Neural progenitor cell (in vitro differentiated cells): ENCODE measurements at regions not wholly inside any gene's neighbourhood (a gene's known extent, or its start where the extent isn't known, plus 50 kb on each side); places are given as distances from the start of the nearest gene placed in this dataset.

ENCODE experiments used
- DNase-seq: peaks from one replicate; pipeline ENCODE4 v3.0.0-alpha.2; 2016; ENCODE audit warnings: low spot score
- H2AFZ ChIP-seq: fragments of 200-600 bp; sonication (generic); replicated peaks from 2 replicates; pipeline ENCODE4 v1.6.1; 2016; ENCODE audit warnings: antibody characterized with exemption
- H3F3A ChIP-seq: fragments of 200-600 bp; sonication (generic); 2 replicates; pipeline ENCODE4 v1.6.1; 2016; ENCODE audit warnings: antibody characterized with exemption, low read depth
- H3K27ac ChIP-seq: fragments of 200-600 bp; sonication (generic); 2 replicates; pipeline ENCODE4 v1.5.1; 2016; ENCODE audit warnings: mild to moderate bottlenecking
- H3K27me3 ChIP-seq: fragments of 200-600 bp; sonication (generic); 2 replicates; pipeline ENCODE4 v1.6.1; 2016; ENCODE audit warnings: mild to moderate bottlenecking, moderate library complexity
- H3K36me3 ChIP-seq: fragments of 200-600 bp; sonication (generic); 2 replicates; pipeline ENCODE4 v1.5.1; 2016
- H3K4me1 ChIP-seq: fragments of 200-600 bp; sonication (generic); 2 replicates; pipeline ENCODE4 v1.6.1; 2016; ENCODE audit warnings: mixed run types
- H3K4me2 ChIP-seq: fragments of 200-600 bp; sonication (generic); 2 replicates; pipeline ENCODE4 v1.6.1; 2016
- H3K4me3 ChIP-seq: fragments of 200-600 bp; sonication (generic); 2 replicates; pipeline ENCODE4 v1.5.1; 2016
- H3K79me2 ChIP-seq: fragments of 200-600 bp; sonication (generic); 2 replicates; pipeline ENCODE4 v1.6.1; 2016; ENCODE audit warnings: low read depth
- H3K9ac ChIP-seq: fragments of 200-600 bp; sonication (generic); 2 replicates; pipeline ENCODE4 v1.6.1; 2016
- H3K9me3 ChIP-seq: fragments of 200-600 bp; sonication (generic); 2 replicates; pipeline ENCODE4 v1.5.1; 2016; ENCODE audit warnings: low read depth
- H4K20me1 ChIP-seq: fragments of 200-600 bp; sonication (generic); 2 replicates; pipeline ENCODE4 v1.6.1; 2016; ENCODE audit warnings: low read depth
- H3K27ac Mint-ChIP-seq: 3 replicates; pipeline ENCODE4 v1.8.0; 2021; ENCODE audit warnings: mixed read lengths
- H3K27me3 Mint-ChIP-seq: 2 replicates; pipeline ENCODE4 v1.8.0; 2022; ENCODE audit warnings: low read depth, mild to moderate bottlenecking, inconsistent platforms, moderate library complexity, mixed read lengths; ENCODE audit not compliant: insufficient read depth
- H3K36me3 Mint-ChIP-seq: 3 replicates; pipeline ENCODE4 v1.8.0; 2021; ENCODE audit warnings: mixed read lengths
- H3K4me1 Mint-ChIP-seq: 3 replicates; pipeline ENCODE4 v1.8.0; 2021; ENCODE audit warnings: mixed read lengths
- H3K4me3 Mint-ChIP-seq: 3 replicates; pipeline ENCODE4 v1.8.0; 2021; ENCODE audit warnings: mild to moderate bottlenecking, moderate library complexity, mixed read lengths
- H3K9me3 Mint-ChIP-seq: 3 replicates; pipeline ENCODE4 v1.8.0; 2020; ENCODE audit warnings: mixed read lengths
- CTCF ChIP-seq: fragments of 200-600 bp; sonication (generic); IDR thresholded peaks from 2 replicates; pipeline ENCODE4 v1.5.1; 2017; ENCODE audit warnings: antibody characterized with exemption, mild to moderate bottlenecking
- EZH2 ChIP-seq: fragments of 200-600 bp; sonication (generic); IDR thresholded peaks from 2 replicates; pipeline ENCODE4 v1.6.1; 2017; ENCODE audit warnings: antibody characterized with exemption, mild to moderate bottlenecking, moderate library complexity
- EZH2phosphoT487 ChIP-seq: fragments of 200-600 bp; sonication (generic); IDR thresholded peaks from 2 replicates; pipeline ENCODE4 v1.6.1; 2017; ENCODE audit warnings: antibody characterized with exemption

DNA sequence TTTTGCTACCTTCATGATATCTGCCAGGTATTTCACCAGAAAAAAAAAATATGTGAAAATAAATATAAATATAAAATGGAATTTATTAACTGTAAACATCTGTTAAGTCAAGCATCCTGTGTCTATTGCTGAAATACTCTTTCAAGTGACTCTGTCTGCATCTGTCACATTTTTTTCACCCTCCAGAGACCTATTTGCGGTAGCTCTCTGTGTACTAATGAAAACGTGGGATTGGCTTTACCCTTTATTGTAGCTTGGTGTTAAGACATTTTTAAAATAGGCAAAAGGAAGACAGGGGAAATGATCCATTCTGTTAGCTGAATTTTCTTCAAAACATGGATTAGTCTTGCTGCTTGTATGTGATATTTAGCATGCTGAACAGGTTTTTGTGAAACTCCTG, 536.0 kb upstream of the WWC1 start:
- H3K27me3 ChIP-seq: no peaks in the 10 kb centered on the region
- peaks cover 8% of the 10 kb centered on the region for H3K36me3 Mint-ChIP-seq
- no peaks in the 10 kb centered on the region for H3K9me3 Mint-ChIP-seq
- TF ChIP-seq CTCF (no peak), EZH2 (no peak), EZH2phosphoT487 (no peak)
- H3K4me2 ChIP-seq: no peak overlapping the region
- H4K20me1 ChIP-seq: no peaks in the 10 kb centered on the region
- H3K9me3 ChIP-seq: no peaks in the 10 kb centered on the region
- no peaks in the 10 kb centered on the region for H3F3A ChIP-seq
- H3K36me3 ChIP-seq: no peaks in the 10 kb centered on the region
- H3K79me2 ChIP-seq: no peaks in the 10 kb centered on the region
- H3K9ac ChIP-seq: no peak overlapping the region
- no peak overlapping the region for H3K4me3 Mint-ChIP-seq
- DNase-seq: no peak
- no peak overlapping the region for H2AFZ ChIP-seq
- no peak overlapping the region for H3K27ac Mint-ChIP-seq
- H3K4me1 ChIP-seq: peaks cover 6% of the 10 kb centered on the region
- no peak overlapping the region for H3K4me3 ChIP-seq
- H3K4me1 Mint-ChIP-seq: peaks cover 18% of the 10 kb centered on the region
- peaks cover 2% of the 10 kb centered on the region for H3K27me3 Mint-ChIP-seq
- no peak overlapping the region for H3K27ac ChIP-seq

GRCh38 chr5:167759057-167759821, 532.2 kb upstream of the WWC1 start:
- Histone ChIP-seq H3K27me3 (no peaks in the 10 kb centered on the region), H2AFZ (no peak overlapping the region), H3K36me3 (no peaks in the 10 kb centered on the region), H4K20me1 (no peaks in the 10 kb centered on the region), H3K4me1 (peaks cover 6% of the 10 kb centered on the region), H3K9ac (no peak overlapping the region), H3K4me2 (no peak overlapping the region), H3K79me2 (no peaks in the 10 kb centered on the region), H3K4me3 (no peak overlapping the region), H3F3A (no peaks in the 10 kb centered on the region), H3K27ac (no peak overlapping the region), H3K9me3 (no peaks in the 10 kb centered on the region)
- H3K4me3 Mint-ChIP-seq: no peak overlapping the region
- peaks cover 30% of the 10 kb centered on the region for H3K4me1 Mint-ChIP-seq
- no peak for DNase-seq
- H3K27me3 Mint-ChIP-seq: peaks cover 2% of the 10 kb centered on the region
- no peak overlapping the region for H3K27ac Mint-ChIP-seq
- H3K36me3 Mint-ChIP-seq: peaks cover 9% of the 10 kb centered on the region
- H3K9me3 Mint-ChIP-seq: no peaks in the 10 kb centered on the region
- TF ChIP-seq EZH2phosphoT487 (no peak), EZH2 (no peak), CTCF (no peak)

DNA sequence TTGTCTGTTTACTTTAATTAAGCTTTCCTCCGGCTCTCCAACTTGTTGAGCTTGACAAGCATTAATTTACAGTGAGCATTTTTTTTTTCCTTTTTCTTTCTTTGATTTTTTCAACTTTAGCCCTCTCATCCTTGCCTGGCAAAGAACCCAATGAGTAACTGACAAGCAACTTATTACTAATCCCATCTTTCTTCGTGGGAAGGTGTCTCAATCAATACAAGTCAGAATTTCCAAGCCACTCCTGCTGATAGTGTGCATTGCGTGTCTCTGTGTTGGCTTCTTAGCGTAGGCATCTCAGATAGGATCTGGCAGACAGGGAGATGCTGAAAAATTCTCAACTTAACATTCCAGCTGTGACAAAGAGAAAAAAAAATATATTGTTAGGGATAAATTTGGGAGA, 527.7 kb upstream of the WWC1 start:
- Mint-ChIP-seq H3K4me3 (no peak overlapping the region), H3K27me3 (no peaks in the 10 kb centered on the region), H3K4me1 (peaks cover 27% of the 10 kb centered on the region), H3K27ac (no peak overlapping the region), H3K36me3 (peaks cover 14% of the 10 kb centered on the region), H3K9me3 (no peaks in the 10 kb centered on the region)
- no peak overlapping the region for H3K4me3 ChIP-seq
- no peak overlapping the region for H3K4me2 ChIP-seq
- TF ChIP-seq EZH2phosphoT487 (no peak), CTCF (no peak), EZH2 (no peak)
- H2AFZ ChIP-seq: no peak overlapping the region
- H3K36me3 ChIP-seq: no peaks in the 10 kb centered on the region
- no peak overlapping the region for H3K9ac ChIP-seq
- no peak for DNase-seq
- no peaks in the 10 kb centered on the region for H4K20me1 ChIP-seq
- H3K9me3 ChIP-seq: no peaks in the 10 kb centered on the region
- no peaks in the 10 kb centered on the region for H3K79me2 ChIP-seq
- H3K27ac ChIP-seq: no peak overlapping the region
- no peaks in the 10 kb centered on the region for H3K27me3 ChIP-seq
- no peaks in the 10 kb centered on the region for H3K4me1 ChIP-seq
- H3F3A ChIP-seq: no peaks in the 10 kb centered on the region
